ENCODE measurements at regions not wholly inside any gene's neighbourhood (a gene's known extent, or its start where the extent isn't known, plus 50 kb on each side); places are given as distances from the start of the nearest gene placed in this dataset.

DNA sequence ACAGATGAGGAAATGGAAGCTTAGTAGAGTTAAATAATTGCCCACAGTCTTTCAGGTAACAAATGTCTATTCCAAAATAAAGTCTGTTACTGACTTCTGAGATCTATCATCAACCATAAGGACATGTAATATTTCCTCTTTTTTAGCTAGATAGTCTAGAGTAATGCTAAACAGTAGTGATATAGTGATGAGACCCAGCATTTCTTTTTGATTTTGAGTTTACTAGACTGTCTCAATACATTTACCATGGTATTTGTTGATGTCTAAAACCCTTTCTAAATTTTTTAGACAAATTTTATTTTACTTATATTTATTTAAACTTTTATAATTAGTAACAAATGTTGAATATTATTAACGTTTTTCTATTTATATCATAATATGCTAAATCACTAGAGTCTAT is 465.1 kb upstream of the SLIT2 start:
- TF ChIP-seq, protein P1, sequence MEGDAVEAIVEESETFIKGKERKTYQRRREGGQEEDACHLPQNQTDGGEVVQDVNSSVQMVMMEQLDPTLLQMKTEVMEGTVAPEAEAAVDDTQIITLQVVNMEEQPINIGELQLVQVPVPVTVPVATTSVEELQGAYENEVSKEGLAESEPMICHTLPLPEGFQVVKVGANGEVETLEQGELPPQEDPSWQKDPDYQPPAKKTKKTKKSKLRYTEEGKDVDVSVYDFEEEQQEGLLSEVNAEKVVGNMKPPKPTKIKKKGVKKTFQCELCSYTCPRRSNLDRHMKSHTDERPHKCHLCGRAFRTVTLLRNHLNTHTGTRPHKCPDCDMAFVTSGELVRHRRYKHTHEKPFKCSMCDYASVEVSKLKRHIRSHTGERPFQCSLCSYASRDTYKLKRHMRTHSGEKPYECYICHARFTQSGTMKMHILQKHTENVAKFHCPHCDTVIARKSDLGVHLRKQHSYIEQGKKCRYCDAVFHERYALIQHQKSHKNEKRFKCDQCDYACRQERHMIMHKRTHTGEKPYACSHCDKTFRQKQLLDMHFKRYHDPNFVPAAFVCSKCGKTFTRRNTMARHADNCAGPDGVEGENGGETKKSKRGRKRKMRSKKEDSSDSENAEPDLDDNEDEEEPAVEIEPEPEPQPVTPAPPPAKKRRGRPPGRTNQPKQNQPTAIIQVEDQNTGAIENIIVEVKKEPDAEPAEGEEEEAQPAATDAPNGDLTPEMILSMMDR (IDR thresholded peaks at IDR 0.05): no peak
- no peak for TF ChIP-seq POLR2A (IDR thresholded peaks at IDR 0.05)

Measured in heart left ventricle (tissue), 13 donors.